RWPE1 (cell line): ENCODE measurements at regions not wholly inside any gene's neighbourhood (a gene's known extent, or its start where the extent isn't known, plus 50 kb on each side); places are given as distances from the start of the nearest gene placed in this dataset.

Experiments
- CTCF ChIA-PET: fragments of 350-600 bp; sonication (Branson Sonifier 250); formaldehyde crosslinking; extraction: SDS; loops from one replicate; lab custom pipeline; 2021; lab: Yijun Ruan, JAX
- POLR2A ChIA-PET: fragments of 400-600 bp; formaldehyde crosslinking; extraction: SDS; loops from one replicate; lab custom pipeline; 2020; ENCODE audit warnings: antibody characterized with exemption; ENCODE audit not compliant: low non-redundant PET; lab: Yijun Ruan, JAX
- DNase-seq: peaks from one replicate; pipeline ENCODE4 v3.0.0; 2012; ENCODE audit warnings: low spot score
- H3K27ac ChIP-seq: fragments of 450-650 bp; 2 replicates; pipeline ENCODE4 v1.5.1; 2017
- TF ChIP-seq, protein P1 (sequence below): fragments of 450-650 bp; conservative IDR thresholded peaks from 2 replicates; pipeline ENCODE4 v1.5.1; 2017; ENCODE audit warnings: low read depth, mild to moderate bottlenecking

DNA sequence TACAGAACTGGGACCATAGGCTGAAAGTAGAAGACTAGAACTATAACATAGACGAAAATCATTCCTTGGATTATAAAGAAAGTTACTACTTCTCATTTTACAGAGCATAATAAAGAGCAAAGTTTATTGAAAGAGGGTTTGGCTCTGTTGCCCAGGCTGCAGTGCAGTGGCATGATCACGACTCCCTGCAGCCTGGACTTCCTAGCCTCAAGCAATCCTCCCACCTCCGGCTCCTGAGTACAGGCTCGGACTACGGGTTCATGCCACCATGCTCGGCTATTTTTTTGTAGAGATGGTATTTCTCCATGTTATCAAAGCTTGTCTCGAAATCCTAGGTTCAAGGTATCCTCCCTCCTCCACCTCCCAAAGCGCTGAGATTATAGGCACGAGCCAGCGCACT lies 190.1 kb upstream of the FOXG1 start:
- TF ChIP-seq, protein P1, sequence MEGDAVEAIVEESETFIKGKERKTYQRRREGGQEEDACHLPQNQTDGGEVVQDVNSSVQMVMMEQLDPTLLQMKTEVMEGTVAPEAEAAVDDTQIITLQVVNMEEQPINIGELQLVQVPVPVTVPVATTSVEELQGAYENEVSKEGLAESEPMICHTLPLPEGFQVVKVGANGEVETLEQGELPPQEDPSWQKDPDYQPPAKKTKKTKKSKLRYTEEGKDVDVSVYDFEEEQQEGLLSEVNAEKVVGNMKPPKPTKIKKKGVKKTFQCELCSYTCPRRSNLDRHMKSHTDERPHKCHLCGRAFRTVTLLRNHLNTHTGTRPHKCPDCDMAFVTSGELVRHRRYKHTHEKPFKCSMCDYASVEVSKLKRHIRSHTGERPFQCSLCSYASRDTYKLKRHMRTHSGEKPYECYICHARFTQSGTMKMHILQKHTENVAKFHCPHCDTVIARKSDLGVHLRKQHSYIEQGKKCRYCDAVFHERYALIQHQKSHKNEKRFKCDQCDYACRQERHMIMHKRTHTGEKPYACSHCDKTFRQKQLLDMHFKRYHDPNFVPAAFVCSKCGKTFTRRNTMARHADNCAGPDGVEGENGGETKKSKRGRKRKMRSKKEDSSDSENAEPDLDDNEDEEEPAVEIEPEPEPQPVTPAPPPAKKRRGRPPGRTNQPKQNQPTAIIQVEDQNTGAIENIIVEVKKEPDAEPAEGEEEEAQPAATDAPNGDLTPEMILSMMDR, result no peak
- ChIA-PET CTCF (interaction anchor here (0.5 kb wide), 1 partner anchor 1547 kb away, joined by 5 read pairs; no protein-coding TSS in a partner anchor), POLR2A (no interaction called here)
- DNase-seq, result no peak
- no peak overlapping the region for H3K27ac ChIP-seq

DNA sequence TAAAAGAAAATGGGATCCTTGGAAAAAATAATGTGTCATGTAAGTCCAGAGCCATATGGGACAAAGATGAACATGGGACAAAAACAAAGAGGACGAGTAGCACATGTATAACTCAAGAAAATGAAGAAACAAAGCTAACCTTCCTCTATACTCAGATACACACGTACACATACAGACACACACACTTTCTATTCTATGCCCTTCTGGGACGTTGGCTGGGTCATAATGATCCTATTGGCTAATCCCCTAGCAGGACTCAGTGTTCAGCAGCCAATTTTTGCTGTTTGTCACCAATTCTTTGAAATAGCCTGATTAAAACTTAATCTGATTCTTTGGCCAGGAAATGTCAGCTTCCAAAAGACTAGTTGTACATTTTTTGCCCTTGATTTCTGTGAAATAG lies 189.4 kb upstream of the FOXG1 start:
- no peak overlapping the region for H3K27ac ChIP-seq
- ChIA-PET CTCF (interaction anchor here (0.5 kb wide), 1 partner anchor 1547 kb away, joined by 5 read pairs; no protein-coding TSS in a partner anchor), POLR2A (no interaction called here)
- TF ChIP-seq, protein P1, result no peak
- no peak for DNase-seq

DNA sequence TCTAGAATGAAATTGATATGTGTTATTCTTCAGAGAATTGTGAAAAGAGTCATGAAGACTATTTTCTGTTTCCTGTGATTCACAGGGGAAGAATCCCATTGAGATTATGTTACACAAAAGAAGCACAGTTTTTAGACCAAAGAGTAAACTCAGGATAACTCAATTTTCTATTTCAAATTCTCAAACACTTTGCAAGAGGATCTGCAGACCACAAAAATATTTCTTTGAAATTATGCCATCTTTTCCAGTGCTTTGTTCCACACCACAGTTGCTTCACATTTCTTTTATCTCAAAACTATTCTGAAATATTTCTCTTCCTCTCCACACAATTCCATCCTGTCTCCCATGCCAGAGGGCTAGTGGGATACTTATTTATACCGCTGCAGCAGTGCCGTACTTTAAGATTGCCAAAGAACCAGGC lies 188.9 kb upstream of the FOXG1 start:
- ChIA-PET CTCF (no interaction called here), POLR2A (no interaction called here)
- peak; percentile 26 for DNase-seq
- H3K27ac ChIP-seq, result no peak overlapping the region
- TF ChIP-seq, protein P1, result no peak

DNA sequence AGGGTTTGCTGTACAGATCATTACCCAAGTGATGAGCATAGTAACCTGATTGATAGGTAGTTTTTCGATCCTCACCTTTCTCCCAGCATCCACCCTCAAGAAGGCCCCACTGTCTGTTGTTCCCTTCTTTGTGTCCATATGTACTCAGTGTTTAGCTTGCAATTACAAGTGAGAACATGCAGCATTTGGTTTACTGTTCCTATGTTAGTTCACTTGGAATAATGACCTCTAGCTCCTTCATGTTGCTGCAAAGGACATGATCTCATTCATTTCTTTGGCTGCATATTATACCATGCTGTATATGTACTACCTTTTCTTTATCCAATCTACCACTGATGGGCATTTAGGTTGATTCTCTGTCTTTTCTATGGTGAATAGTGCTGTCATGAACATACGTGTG lies 181.6 kb upstream of the FOXG1 start:
- CTCF ChIA-PET, result no interaction called here
- TF ChIP-seq, protein P1, result no peak
- DNase-seq, result no peak
- no peak overlapping the region for H3K27ac ChIP-seq
- POLR2A ChIA-PET, result no interaction called here

DNA sequence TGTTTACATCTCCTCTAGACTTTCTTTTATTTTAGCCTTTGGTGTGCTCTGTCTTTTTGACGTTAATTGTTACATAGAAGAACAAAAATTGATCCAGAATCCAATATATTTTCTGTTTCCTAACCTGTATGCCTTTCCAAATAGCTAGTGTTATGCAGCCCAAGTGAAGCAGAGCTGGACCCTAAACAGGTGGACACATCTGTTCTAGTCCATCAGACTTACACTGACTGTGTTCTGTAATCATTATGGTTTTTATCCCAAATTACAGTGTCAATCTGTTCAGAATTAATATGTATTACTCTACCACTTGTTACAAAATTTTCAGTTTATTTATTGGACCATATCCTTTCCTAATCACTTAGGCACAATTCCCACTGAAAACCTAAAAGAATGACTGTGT lies 176.8 kb upstream of the FOXG1 start:
- ChIA-PET CTCF (no interaction called here), POLR2A (no interaction called here)
- TF ChIP-seq, protein P1, result no peak
- no peak overlapping the region for H3K27ac ChIP-seq
- no peak for DNase-seq

DNA sequence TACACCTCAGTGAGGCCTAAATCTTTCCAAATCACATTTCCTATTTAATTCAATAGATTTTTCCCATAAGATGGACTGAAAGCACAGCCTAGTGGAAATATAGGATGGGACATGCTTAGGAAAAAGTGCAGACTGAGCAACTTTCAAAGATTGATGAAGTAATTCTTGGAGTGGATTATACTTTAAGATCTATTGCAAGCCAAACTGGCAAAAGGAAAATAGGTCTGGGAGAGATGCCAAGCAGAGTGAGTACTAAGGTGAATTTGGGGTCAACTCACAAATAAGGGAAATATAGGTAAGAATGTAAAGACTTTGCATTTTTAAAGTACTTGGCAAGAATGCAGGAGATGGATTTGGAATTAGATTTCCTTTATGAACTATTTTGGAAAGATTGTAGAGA lies 170.2 kb upstream of the FOXG1 start:
- no peak overlapping the region for H3K27ac ChIP-seq
- TF ChIP-seq, protein P1, result no peak; the same call in 1 of the 2 replicates
- CTCF ChIA-PET, result interaction anchor here (0.7 kb wide), 1 partner anchor 995 kb away, joined by 3 read pairs; no protein-coding TSS in a partner anchor
- peak; percentile 12 for DNase-seq
- POLR2A ChIA-PET, result no interaction called here
